ENCODE measurements at regions not wholly inside any gene's neighbourhood (a gene's known extent, or its start where the extent isn't known, plus 50 kb on each side); places are given as distances from the start of the nearest gene placed in this dataset.

GRCh38 chr5:143700994-143701393 is 111.0 kb upstream of the HMHB1 start:
- DNase-seq (ENCODE audit: low read depth, low spot score) = no peak
- in situ Hi-C loops (cut with HindIII; ENCODE audit: low pct_unique_long_range_greater_than_20kb, low sequenced_read_pairs) = no loop called here

DNA sequence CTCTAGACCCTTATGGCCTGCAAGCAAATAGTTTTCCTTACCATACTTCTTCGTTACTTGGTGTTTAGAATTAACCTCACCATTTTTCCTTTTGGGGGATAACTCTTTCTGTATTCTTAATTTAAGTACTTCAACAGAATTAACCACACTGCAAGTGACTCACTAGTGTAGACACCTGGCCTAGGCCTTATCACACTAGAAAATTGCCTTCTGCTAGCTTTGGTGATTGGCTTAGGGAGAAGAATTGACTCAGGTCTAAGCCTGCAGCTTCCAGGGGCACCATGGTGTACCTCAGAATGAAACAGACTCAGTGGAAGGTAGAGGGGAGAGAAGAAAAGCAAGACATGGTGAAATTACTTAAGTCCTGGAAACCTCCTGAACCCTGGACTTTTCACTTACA is 112.8 kb upstream of the HMHB1 start:
- DNase-seq (ENCODE audit: low read depth, low spot score) = no peak
- in situ Hi-C loops (cut with HindIII; ENCODE audit: low pct_unique_long_range_greater_than_20kb, low sequenced_read_pairs) = no loop called here

GRCh38 chr5:143698574-143698973 is 113.4 kb upstream of the HMHB1 start:
- in situ Hi-C loops (cut with HindIII; ENCODE audit: low pct_unique_long_range_greater_than_20kb, low sequenced_read_pairs) = no loop called here

DNA sequence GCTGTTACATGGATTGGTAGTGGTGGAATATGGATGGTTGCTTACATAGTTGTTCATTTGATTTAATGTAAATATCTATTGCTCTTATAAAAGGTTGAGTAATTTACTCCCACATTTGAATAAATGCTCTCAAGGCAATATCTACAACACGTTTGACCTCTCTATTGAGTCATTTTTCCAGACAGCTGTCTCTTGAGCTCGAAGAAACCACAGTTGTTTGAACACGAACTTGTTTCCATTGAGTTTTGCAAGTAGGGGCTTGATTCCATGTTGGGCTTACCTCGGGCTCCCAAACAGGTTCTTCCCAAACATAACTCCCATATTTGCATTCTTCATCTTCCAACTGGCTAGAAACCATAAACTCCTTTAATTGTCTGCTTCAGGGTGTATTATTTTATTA is 115.0 kb upstream of the HMHB1 start:
- no peak for DNase-seq (ENCODE audit: low read depth, low spot score)
- in situ Hi-C loops (cut with HindIII; ENCODE audit: low pct_unique_long_range_greater_than_20kb, low sequenced_read_pairs) = no loop called here

More at GRCh38 chr5:143698574-143698973, 113.4 kb upstream of the HMHB1 start:
- no peak for DNase-seq (ENCODE audit: low read depth, low spot score)

- no peak for DNase-seq (ENCODE audit: low read depth, low spot score)
- in situ Hi-C loops (cut with HindIII; ENCODE audit: low pct_unique_long_range_greater_than_20kb, low sequenced_read_pairs) = no loop called here
These were observed 116.0 kb upstream of the HMHB1 start for GRCh38 chr5:143695941-143696340.

DNA sequence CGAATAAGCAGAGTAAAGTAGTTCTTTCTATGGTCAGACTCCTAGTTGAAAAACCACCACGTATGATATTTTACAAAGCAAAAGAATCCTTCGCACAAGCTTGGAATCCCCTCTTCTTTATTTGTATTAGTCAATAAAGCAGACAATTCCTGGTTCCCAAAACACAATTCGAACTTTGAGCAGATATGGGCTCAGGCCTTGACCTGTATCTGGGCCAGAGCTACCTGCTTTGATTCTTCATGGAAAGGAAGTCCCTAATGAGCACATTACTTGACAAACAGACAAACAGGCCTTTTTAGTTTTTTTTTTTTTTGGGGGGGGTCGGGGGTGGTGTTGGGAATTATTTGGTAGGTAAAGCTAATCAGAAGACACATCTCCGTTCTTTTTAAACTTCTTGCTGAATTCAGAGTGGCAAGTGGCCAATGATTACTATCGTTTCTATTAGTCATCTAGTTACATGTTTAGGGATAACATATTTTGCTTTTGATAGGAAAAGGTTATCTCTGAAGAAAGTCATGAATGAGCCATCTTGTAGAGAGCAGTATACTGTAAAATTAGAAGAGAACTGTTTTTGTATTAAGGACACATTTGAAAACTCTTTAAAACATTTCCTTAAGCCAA is 116.6 kb upstream of the HMHB1 start:
- DNase-seq (ENCODE audit: low read depth, low spot score) = no peak
- in situ Hi-C loops (cut with HindIII; ENCODE audit: low pct_unique_long_range_greater_than_20kb, low sequenced_read_pairs) = no loop called here

DNA sequence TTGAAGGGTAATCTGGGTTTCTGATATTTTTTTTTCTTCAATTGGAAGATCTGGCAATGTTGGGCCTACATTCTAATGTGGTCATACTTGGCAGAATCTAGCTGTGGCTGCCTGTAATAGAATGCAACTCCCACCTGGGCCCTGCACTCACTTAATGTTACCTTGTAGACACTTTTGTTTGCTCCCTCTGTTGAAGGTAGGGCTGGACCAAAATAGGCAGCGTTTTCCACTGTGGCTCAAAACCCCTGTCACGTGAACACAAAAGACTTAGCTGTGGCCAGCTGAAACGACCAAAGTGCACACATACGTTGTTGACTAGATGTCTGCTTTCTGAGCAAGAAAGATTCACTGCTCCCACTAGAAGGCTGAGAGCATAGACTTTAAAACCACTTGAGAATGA is 117.6 kb upstream of the HMHB1 start:
- DNase-seq (ENCODE audit: low read depth, low spot score) = no peak
- in situ Hi-C loops (cut with HindIII; ENCODE audit: low pct_unique_long_range_greater_than_20kb, low sequenced_read_pairs) = no loop called here

GRCh38 chr5:143693651-143694252 is 118.2 kb upstream of the HMHB1 start:
- DNase-seq (ENCODE audit: low read depth, low spot score) = no peak
- in situ Hi-C loops (cut with HindIII; ENCODE audit: low pct_unique_long_range_greater_than_20kb, low sequenced_read_pairs) = no loop called here

- no peak for DNase-seq (ENCODE audit: low read depth, low spot score)
- in situ Hi-C loops (cut with HindIII; ENCODE audit: low pct_unique_long_range_greater_than_20kb, low sequenced_read_pairs) = no loop called here
These were observed 119.6 kb upstream of the HMHB1 start for GRCh38 chr5:143692342-143692741.

- in situ Hi-C loops (cut with HindIII; ENCODE audit: low pct_unique_long_range_greater_than_20kb, low sequenced_read_pairs) = no loop called here
These were observed 120.0 kb upstream of the HMHB1 start for GRCh38 chr5:143691945-143692290.

GRCh38 chr5:143691287-143691944 is 120.5 kb upstream of the HMHB1 start:
- DNase-seq (ENCODE audit: low read depth, low spot score) = no peak
- in situ Hi-C loops (cut with HindIII; ENCODE audit: low pct_unique_long_range_greater_than_20kb, low sequenced_read_pairs) = no loop called here

More at GRCh38 chr5:143691945-143692290, 120.0 kb upstream of the HMHB1 start:
- no peak for DNase-seq (ENCODE audit: low read depth, low spot score)

- in situ Hi-C loops (cut with HindIII; ENCODE audit: low pct_unique_long_range_greater_than_20kb, low sequenced_read_pairs) = no loop called here
- DNase-seq (ENCODE audit: low read depth, low spot score) = no peak
These were observed 124.4 kb upstream of the HMHB1 start for GRCh38 chr5:143687604-143688003.

- peak; percentile 4 for DNase-seq (ENCODE audit: low read depth, low spot score)
- in situ Hi-C loops (cut with HindIII; ENCODE audit: low pct_unique_long_range_greater_than_20kb, low sequenced_read_pairs) = no loop called here
These were observed 126.6 kb upstream of the HMHB1 start for GRCh38 chr5:143685246-143685815.

GRCh38 chr5:143683459-143683858 is 128.5 kb upstream of the HMHB1 start:
- DNase-seq (ENCODE audit: low read depth, low spot score) = no peak
- in situ Hi-C loops (cut with HindIII; ENCODE audit: low pct_unique_long_range_greater_than_20kb, low sequenced_read_pairs) = no loop called here

DNA sequence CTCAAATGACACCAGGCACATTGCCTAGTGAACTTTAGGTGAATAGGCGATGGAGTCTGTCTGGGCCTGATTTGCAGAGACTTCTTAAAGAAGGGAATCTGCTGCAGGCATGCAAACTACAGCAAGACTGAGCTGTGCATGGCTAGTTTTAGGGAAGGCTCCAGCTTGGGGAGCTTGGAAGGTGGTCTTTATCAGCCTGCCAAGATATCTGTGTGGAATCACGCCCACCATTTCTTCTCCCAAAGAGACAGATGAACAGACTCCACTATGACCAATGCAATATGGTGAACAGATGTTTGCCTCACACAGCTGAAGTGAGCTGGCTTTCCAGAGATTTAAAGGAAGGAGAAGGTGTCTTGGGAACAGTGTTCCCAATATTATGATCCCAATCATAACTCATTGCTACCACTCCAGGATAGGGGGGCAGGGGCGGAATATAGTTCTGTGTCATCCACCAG is 129.0 kb upstream of the HMHB1 start:
- in situ Hi-C loops (cut with HindIII; ENCODE audit: low pct_unique_long_range_greater_than_20kb, low sequenced_read_pairs) = no loop called here
- no peak for DNase-seq (ENCODE audit: low read depth, low spot score)

DNA sequence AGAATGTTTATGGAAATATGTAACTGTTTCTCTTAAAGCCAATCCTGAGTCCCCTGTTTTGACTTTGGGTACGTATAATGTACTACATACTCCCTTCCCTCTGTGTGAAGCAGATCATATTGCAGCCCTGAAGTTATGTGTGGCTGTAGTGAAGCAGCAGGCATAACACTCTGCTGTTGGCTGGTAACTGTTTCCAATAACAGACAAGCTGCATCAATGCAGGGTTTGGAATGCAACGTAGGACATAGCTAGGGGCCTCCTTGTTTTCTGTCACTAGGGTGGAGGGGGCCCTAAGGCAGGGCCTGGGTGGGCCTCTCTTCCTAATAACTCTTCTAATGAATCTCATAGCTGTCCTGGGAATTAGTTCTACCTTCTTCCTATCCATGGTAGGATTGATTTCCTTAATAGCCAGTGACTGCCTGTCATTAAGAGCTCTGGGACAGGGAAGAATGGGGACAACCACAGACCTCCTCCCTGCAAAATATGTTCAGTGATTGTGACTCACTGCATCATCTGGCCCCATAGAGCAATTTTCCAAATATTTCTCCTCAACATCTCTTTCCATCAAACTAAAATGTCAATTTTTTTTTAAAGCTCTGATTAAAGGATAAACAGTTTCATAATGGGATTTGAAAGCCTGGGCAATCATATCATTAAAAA is 129.6 kb upstream of the HMHB1 start:
- in situ Hi-C loops (cut with HindIII; ENCODE audit: low pct_unique_long_range_greater_than_20kb, low sequenced_read_pairs) = no loop called here
- DNase-seq (ENCODE audit: low read depth, low spot score) = no peak

- in situ Hi-C loops (cut with HindIII; ENCODE audit: low pct_unique_long_range_greater_than_20kb, low sequenced_read_pairs) = no loop called here
- no peak for DNase-seq (ENCODE audit: low read depth, low spot score)
These were observed 131.2 kb upstream of the HMHB1 start for GRCh38 chr5:143680672-143681259.

GRCh38 chr5:143679777-143680176 is 132.2 kb upstream of the HMHB1 start:
- in situ Hi-C loops (cut with HindIII; ENCODE audit: low pct_unique_long_range_greater_than_20kb, low sequenced_read_pairs) = no loop called here
- no peak for DNase-seq (ENCODE audit: low read depth, low spot score)

Measured in SK-MEL-5 (cell line).